Lung (tissue), 11 donors: ENCODE measurements at regions not wholly inside any gene's neighbourhood (a gene's known extent, or its start where the extent isn't known, plus 50 kb on each side); places are given as distances from the start of the nearest gene placed in this dataset.
"Not testable (repeated sequence)": the region's sequence is repeated elsewhere in the genome, so short reads cannot be mapped to it uniquely, and the experiment has no call there.

ENCODE experiments used
- ATAC-seq: fragments of 200-7000 bp; cut with Tn5 transposase; one replicate; pipeline ENCODE4 v1.9.1; 2020; ENCODE audit warnings: moderate number of reproducible peaks; ENCODE audit not compliant: insufficient read depth, low FRiP score
- DNase-seq, 3 donors: peaks; one replicate each; pipeline ENCODE4 v3.0.0-alpha.2; 2013 to 2017
- H3K27ac ChIP-seq, 2 donors: one replicate each; pipeline ENCODE4 v1.5.1; 2013; ENCODE audit warnings: mild to moderate bottlenecking in 2 of 2, moderate library complexity in 2 of 2, control low read depth in 1 of 2, inconsistent platforms in 1 of 2, low read depth in 1 of 2, low read length in 1 of 2
- H3K27me3 ChIP-seq, 3 donors: one replicate each; pipeline ENCODE4 v1.5.1; 2013; ENCODE audit warnings: low read length in 2 of 3; ENCODE audit not compliant: control insufficient read depth in 3 of 3, insufficient read depth in 3 of 3
- H3K36me3 ChIP-seq, 4 donors: one replicate each; pipeline ENCODE4 v1.5.1; 2013; ENCODE audit warnings: low read length in 4 of 4, mild to moderate bottlenecking in 1 of 4, moderate library complexity in 1 of 4; ENCODE audit not compliant: control insufficient read depth in 4 of 4, insufficient read depth in 4 of 4
- H3K4me1 ChIP-seq, 5 donors: one replicate each; pipeline ENCODE4 v1.5.1; 2013; ENCODE audit warnings: low read length in 5 of 5, mild to moderate bottlenecking in 2 of 5, moderate library complexity in 1 of 5; ENCODE audit not compliant: control insufficient read depth in 5 of 5, insufficient read depth in 5 of 5
- H3K4me3 ChIP-seq: one replicate; pipeline ENCODE4 v1.5.1; 2013; ENCODE audit warnings: mild to moderate bottlenecking, control low read depth, moderate library complexity
- H3K9ac ChIP-seq, 2 donors: one replicate each; pipeline ENCODE4 v1.5.1; 2013; ENCODE audit warnings: low read length in 2 of 2, control low read depth in 1 of 2; ENCODE audit not compliant: insufficient read depth in 1 of 2
- H3K9me3 ChIP-seq, 4 donors: one replicate each; pipeline ENCODE4 v1.5.1; 2013; ENCODE audit warnings: low read length in 3 of 4, mild to moderate bottlenecking in 1 of 4, moderate library complexity in 1 of 4; ENCODE audit not compliant: control insufficient read depth in 4 of 4, insufficient read depth in 3 of 4
- CTCF ChIP-seq: IDR thresholded peaks from 2 replicates; pipeline ENCODE4 v1.5.1; 2012; ENCODE audit warnings: mild to moderate bottlenecking; ENCODE audit errors: control extremely low read depth, extremely low read depth
- WGBS, 2 donors: extraction: QIAGEN DNeasy Blood & Tissue Kit; methylation state at CpG; one replicate each; pipeline ENCODE4 v1.1.7; 2013; 5-methylcytosine and 5-hydroxymethylcytosine counted together
- donor health status: control.
- donor health status: control.
- donor health status: Bipolar disorder and iron deficiency.
- donor health status: healthy.
- donor health status: DM: yes; HTN: yes; CAD: no.

GRCh38 chr11:92048415-92048814, 176.2 kb upstream of the FAT3 start:
- Histone ChIP-seq H3K4me1 (no peaks in the 10 kb centered on the region), H3K36me3 (no peaks in the 10 kb centered on the region), H3K9ac (no peak overlapping the region), H3K27ac (no peak overlapping the region), H3K9me3 (no peaks in the 10 kb centered on the region), H3K27me3 (no peaks in the 10 kb centered on the region), H3K4me3 (no peak overlapping the region)
- ATAC-seq (no peak), DNase-seq (no peak)
- no peak for TF ChIP-seq CTCF
- 10 to 12% methylated on average over 1 of the region's 1 CpG for WGBS, 2 donors

- no peaks in the 10 kb centered on the region for H3K27me3 ChIP-seq
- TF ChIP-seq CTCF = no peak
- H3K27ac ChIP-seq = no peak overlapping the region
- no peaks in the 10 kb centered on the region for H3K36me3 ChIP-seq
- no peaks in the 10 kb centered on the region for H3K4me1 ChIP-seq
- H3K9ac ChIP-seq = no peak overlapping the region
- H3K4me3 ChIP-seq = no peak overlapping the region
- DNase-seq = no peak
- no peak for ATAC-seq
- no peaks in the 10 kb centered on the region for H3K9me3 ChIP-seq
Measured at GRCh38 chr11:92046103-92046502, 178.5 kb upstream of the FAT3 start.

GRCh38 chr11:92045301-92045700, 179.3 kb upstream of the FAT3 start:
- TF ChIP-seq CTCF = no peak
- no peaks in the 10 kb centered on the region for H3K4me1 ChIP-seq
- DNase-seq (no peak), ATAC-seq (no peak)
- H3K9ac ChIP-seq = no peak overlapping the region
- no peak overlapping the region for H3K4me3 ChIP-seq
- H3K27ac ChIP-seq = no peak overlapping the region
- H3K9me3 ChIP-seq = no peaks in the 10 kb centered on the region
- no peaks in the 10 kb centered on the region for H3K36me3 ChIP-seq
- H3K27me3 ChIP-seq = no peaks in the 10 kb centered on the region

- Histone ChIP-seq H3K27me3 (no peaks in the 10 kb centered on the region), H3K4me1 (no peaks in the 10 kb centered on the region), H3K9me3 (no peaks in the 10 kb centered on the region), H3K9ac (no peak overlapping the region), H3K27ac (no peak overlapping the region), H3K4me3 (no peak overlapping the region), H3K36me3 (no peaks in the 10 kb centered on the region)
- WGBS, 2 donors = 79 to 90% methylated on average over 1 of the region's 1 CpG
- ATAC-seq = no peak
- TF ChIP-seq CTCF = no peak
- no peak for DNase-seq
Measured at GRCh38 chr11:92035488-92035887, 189.1 kb upstream of the FAT3 start.

- not testable (repeated sequence) for H3K9ac ChIP-seq, H3K4me3 ChIP-seq, ATAC-seq, H3K4me1 ChIP-seq, H3K27ac ChIP-seq, DNase-seq, H3K9me3 ChIP-seq, H3K36me3 ChIP-seq, H3K27me3 ChIP-seq
- 75 to 81% methylated on average over 16 of the region's 16 CpGs for WGBS, 2 donors
Measured at GRCh38 chr11:92027136-92027535, 197.5 kb upstream of the FAT3 start.
